ENCODE measurements at regions not wholly inside any gene's neighbourhood (a gene's known extent, or its start where the extent isn't known, plus 50 kb on each side); places are given as distances from the start of the nearest gene placed in this dataset.
"Not testable (repeated sequence)": the region's sequence is repeated elsewhere in the genome, so short reads cannot be mapped to it uniquely, and the experiment has no call there.

DNA sequence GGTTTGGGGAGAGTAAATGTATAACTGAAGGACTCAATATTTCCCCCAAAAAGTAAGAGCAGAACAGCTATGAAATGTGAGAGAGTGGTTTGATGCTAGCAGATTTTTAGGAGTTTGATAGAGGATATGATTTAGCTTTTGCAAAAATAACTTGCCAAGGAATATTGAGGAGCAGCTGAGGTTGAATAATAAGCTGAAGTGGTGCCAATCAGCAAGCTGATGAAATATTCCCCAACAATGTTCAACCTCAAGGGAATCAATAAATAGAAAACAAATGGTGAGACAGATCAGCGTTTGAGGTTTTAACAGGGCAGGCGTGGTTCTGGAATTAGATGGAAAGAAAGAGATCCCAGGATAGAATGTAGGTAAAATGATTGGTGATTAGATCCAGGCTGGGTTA is 413.4 kb upstream of the ADAMTS5 start:
- DNase-seq = no peak

DNA sequence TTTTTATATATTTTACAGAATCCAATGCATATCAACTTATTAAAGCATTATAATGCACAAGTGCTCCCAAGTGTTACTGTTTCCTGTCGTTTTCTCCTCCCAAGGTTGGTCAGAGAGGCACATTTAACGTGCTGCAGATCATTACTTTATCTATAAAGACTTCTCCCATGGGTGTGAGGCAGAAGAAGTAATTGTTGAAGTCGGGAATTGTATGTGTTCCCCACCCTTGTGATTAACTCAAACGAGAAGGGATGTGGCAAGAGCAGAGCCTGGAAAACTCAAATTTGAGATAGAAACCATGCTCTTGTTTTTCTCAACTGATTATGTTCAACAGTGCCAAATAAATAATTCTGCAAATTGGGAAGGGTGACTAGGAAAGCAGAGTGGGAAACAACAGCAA is 412.5 kb upstream of the ADAMTS5 start:
- DNase-seq = no peak

DNA sequence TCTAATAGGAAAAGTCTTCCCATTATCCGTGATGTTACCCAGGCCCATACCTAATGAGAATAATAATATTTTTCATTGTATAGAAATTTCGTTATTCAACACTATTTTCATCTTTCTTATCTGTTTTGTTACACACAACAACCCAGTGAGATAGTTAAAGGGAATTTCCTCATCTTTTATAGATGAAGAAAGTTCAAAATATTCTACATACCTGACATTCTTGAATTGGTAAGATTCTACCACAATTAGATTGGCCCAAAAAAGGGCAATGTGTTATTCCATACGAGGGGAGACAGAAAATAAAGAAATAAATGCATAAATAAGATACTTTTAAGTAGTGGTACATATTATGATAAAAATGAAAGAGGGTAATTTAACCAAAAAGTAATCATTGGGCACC is 405.5 kb upstream of the ADAMTS5 start:
- DNase-seq = no peak

DNA sequence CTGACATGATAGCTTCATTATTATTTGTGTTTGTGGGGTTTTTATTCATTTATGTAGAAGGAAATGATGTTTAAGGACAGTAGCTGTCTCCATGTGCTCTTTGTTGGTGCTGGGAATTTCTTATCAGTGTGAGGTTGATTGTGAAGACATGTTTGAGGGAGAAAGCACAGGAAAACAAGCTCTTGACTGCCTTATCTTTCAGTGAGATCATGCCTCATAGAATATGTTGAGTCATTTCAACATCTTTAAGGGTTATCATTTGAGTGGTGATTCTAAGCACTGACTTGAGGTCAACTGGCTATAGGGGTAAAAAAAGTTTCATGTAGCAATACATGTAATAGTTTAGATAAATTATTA is 405.1 kb upstream of the ADAMTS5 start:
- no peak for DNase-seq

DNA sequence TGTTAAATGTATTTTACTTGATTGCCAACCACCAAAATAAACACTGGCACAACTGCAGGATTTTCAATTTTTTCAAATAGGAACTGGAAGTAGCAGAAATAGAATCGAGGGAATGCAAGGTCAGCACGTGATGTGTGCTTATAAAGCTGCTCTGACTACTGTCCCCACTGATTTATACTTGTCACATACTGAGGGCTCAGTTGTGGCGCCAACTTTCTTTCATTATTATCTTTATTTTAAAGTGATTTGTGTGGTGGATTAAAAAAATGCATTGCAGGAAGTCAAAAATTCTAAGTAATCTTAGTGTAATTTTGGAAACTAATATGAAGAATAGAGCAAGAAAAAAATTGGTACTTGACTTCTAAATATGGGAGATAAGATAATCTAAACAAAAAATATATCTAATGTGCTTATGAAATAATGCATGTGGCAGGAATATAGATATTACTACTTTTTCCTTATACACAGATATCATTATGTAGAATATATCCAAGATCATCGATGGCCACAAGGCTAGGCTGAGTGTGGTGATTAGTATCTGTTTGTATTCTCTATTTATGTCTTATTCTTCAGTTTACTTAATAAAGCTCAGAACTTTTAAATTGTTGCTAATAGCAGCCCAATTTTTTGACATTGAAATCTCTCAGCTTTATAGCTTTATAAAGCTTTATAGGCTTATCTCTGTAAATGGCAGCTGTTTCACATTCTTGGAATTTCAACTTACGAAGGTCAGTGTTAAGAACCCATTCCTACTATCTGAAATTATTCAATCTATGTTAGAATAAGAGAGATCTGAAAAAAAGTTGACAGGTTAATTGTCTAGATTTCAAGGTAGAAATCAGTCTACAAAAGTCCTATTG is 404.5 kb upstream of the ADAMTS5 start:
- no peak for DNase-seq

DNA sequence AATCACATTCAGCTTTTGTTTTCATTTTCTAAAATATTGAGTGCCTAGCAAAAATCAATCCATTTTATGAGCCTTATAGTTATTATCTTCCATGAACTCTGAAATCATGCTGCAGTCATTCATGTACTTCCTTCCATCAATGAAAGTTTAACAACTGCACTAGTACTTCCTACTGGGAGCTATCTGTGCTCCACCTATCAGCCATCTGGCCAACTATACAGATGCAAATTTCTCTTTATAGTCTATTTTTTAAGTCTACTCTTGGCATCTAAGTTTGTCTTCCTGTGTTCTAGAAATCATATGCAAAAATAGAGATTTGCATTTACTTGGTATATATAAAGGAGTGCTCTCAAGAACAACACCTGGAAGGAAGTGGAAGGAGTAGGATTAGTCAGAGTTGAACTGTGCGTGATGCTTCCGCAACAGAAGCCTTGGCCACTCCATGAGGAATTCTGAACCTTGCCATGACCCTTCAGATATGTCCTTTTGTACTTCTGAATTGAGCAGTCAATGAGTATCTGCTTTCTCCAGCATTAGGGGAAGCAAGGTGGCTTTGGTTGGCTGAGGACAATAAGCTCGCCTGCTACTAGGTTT is 403.2 kb upstream of the ADAMTS5 start:
- DNase-seq = no peak

DNA sequence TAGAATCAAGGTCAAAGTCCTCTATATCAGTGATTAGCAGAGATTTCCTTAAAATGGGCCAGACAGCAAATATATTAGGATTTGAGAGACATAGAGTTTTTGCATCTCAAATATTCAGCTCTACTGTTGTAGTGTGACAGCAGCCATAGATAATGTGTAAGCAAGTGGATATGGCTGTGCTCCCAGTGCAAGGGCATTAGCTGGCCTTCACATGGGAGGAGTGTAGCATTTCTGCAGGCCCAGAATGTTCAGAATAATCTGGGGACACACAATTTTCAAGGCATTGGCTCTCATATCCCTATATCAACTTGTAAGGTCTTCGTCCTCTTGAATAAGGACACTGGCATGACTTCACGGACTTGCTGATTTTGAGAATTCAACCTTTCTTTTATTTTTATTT is 402.3 kb upstream of the ADAMTS5 start:
- DNase-seq = no peak

DNA sequence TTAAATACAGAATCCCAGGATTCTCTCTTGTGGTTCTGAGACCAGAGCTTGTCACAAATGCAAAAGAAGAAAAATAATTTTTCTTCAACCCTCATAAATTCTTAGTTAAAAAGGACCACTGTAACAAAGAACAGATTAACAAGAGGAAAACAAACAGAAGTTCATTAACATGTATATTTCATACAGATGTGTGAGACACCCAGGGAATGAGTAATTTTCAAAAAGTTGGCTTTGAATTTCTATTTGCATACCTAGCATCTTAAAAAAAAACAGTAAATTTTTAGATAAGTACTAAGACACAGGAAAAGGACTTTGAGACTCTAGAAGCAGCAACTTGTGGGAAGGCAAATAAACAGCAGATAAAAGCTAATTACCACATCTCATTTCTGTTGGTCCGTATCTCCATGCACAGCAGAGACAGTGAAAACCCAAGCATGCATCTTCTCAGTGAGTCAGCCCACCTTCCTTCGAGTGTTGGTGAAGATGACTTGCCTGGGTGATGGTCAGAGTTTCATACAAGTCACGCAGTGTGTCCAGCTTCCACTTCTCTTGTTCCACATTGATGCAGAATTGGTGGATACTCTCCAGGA is 399.9 kb upstream of the ADAMTS5 start:
- DNase-seq = no peak

DNA sequence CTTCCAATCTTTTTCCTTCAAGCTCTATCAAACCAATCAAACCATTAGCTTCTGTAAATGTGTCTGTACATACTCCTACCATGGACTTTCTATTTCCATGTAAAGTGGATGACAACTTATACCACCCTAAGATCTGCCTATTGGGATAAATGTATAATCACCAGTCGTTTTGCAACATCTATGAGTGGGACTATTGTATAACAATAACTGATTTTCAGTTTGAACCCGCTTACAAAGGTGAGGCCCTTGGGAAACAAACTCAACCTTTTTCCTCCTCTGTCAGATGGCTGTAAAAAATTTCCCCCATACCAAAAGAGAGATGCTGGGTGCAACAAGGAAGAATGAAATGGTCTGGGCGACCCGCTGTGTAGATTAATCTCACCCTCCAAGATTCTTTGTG is 399.1 kb upstream of the ADAMTS5 start:
- DNase-seq = no peak

DNA sequence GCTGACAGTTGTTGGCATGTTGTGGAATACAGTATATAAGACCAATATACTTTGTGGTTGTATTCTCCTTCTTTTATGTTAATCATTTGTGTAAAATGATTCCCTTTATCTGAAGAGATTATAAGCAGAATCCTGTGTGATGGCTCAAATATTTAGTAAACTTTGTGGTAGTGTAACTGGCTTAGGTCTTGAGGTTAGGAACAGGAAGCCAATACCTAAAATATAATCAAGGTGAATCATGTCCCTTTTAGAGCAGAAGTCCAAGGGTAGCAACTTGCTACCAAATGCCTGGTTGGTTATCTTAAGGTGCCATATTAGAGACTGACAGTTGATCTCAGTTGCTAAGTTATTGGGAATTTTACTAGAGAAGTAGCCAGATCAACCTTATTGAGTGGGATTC is 398.5 kb upstream of the ADAMTS5 start:
- no peak for DNase-seq

DNA sequence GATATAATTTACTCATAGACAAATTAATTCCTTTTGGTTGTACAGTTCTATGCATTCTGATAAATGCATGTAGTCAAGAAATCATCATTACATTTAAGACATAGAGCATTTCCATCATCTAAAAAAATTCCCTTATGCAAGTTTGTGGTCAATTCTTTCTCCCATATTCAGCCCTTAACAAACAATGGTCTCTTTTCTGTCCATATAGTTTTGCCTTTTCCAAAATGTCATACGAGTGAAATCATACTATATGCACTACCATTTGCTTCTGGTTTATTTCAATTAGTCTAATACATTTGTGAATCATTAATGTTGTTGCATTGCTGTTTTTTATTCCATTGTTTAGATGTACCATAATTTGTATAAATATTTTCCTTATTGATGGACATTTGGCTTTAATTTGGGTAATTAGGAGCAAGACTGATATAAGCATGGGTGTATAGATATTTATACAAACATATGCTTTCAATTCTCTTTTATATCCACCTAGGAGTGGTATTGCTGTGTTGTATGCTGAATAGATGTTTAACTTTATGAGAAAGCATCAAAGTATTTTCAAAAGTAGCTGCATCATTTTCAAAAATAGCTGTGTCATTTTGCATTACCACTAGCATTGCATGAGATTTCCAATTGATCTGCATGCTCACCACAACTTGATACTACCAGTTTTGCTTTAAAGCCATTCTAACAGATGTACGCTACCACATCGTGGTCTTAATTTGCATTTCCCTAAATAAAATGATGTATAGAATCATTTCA is 397.0 kb upstream of the ADAMTS5 start:
- DNase-seq = no peak

DNA sequence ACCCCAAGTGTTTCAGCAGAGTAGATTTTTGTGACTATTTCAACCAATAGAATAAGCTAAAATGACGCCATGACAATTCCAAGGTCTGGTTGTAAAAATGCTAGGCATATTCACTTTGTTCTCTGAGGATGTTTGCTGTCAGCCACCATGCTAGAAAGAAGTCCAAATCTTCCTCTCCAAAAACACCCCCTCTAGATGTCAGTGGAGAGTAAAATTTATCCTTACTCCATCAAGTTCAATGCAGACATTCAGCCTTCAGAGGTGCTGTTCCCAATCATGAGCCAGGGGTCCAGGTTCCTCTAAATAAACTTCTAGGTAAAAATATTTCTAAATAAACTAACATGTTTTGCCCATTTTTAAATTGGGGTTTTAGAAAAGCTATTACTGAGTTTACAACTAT is 395.4 kb upstream of the ADAMTS5 start:
- DNase-seq = no peak

DNA sequence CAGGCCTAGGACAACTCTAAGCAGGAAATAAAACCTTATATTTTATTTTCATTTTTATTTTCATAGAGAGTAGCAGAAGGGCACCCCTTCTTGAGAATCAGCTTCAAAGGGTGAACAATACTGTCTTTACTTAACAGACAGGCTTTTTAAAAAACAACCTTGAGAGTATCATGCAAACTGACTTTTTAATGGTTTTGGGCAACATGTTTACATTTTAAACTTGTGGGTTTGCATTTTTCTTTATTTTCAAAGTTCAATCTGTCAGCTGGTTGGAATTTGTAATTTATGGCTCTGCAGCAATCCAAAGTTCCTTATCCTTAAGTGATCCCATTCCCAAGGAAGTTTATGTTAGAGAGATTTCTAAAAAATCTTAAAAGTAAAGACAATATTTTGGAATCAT is 392.3 kb upstream of the ADAMTS5 start:
- DNase-seq = no peak

DNA sequence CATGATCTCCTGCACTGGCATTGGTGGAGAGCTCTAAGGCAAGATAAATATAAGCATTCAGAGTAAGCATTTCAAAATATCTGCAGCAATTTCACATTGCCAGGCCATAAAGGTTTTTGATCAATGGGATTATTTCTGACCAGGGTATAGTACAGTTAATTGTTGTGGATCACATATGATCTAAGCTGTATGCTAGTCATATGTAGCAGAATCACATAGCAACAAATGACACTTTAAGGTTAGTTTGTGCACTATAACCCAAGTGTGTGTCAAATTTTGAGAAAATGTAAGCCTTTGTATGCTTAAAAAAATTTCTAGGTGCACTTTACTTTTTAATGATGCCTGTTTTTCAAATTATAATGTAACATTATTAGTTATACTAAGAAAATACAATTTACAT is 386.0 kb upstream of the ADAMTS5 start:
- DNase-seq = no peak

DNA sequence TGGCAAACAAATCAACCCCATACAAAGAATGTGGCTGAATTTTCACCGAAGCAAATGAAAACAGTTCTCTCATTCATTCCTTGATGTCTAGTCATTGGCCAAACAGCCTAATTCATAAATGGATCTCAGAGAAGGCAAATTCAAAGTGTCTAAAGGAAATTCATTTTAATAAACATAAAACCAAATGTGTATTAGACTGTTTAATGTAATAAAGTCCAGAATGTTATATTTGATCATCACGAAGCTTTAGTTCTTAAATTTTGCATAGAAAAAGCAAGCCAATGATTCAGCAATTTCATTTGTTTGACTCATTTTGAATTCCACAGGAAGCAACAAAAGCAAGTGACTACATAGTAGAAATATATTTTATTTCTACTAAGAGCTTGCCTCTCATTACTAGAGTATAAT is 379.2 kb upstream of the ADAMTS5 start:
- no peak for DNase-seq

DNA sequence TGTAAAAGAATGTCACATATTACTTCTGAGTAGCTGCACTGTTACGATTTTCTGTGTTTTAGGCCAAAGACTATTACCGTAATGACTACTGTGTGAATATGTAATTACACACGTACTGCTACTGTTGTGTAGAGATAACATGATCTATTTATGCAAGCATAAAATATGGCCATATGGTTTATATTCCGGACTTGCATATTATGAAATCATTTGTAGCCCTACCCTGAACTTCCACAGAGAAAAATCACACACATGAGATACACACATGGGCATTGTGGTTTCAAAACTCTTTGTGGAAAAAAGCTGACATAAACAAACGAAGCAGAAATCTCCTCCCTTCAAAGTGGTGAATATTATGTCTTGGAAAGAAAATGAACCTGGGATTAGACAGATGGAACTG is 373.0 kb upstream of the ADAMTS5 start:
- DNase-seq = no peak

DNA sequence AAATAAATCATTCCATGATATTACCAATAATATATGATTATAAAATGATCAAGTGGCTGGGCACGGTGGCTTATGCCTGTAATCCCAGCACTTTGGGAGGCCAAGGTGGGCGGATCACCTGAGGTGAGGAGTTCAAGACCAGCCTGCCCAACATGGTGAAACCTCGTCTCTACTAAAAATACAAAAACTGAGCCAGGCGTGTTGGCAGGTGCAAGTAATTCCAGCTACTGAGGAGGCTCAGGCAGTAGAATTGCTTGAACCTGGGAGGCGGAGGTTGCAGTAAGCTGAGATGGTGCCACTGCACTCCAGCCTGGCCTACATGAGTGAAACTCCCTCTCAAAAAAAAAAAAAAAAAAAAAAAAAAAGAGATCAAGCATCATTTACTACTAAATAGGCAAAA is 371.1 kb upstream of the ADAMTS5 start:
- not testable (repeated sequence) for DNase-seq

DNA sequence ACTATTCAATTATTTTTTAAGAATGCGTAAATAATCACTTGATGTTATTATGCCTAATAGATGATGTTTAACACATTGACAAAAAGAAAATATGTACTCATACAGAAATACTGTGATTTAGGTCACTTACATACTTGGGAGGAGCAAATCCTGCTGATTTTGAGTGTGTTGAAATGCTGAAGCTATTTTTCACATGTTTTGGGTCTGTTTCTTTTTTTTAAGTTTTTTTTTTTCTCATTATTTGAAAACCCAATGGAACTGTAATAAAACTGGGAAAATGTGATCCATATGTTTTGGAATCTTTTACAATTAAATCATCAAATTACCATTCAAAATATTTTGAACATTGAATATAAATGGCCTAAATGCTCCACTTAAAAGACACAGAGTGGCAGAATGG is 366.2 kb upstream of the ADAMTS5 start:
- DNase-seq = no peak

DNA sequence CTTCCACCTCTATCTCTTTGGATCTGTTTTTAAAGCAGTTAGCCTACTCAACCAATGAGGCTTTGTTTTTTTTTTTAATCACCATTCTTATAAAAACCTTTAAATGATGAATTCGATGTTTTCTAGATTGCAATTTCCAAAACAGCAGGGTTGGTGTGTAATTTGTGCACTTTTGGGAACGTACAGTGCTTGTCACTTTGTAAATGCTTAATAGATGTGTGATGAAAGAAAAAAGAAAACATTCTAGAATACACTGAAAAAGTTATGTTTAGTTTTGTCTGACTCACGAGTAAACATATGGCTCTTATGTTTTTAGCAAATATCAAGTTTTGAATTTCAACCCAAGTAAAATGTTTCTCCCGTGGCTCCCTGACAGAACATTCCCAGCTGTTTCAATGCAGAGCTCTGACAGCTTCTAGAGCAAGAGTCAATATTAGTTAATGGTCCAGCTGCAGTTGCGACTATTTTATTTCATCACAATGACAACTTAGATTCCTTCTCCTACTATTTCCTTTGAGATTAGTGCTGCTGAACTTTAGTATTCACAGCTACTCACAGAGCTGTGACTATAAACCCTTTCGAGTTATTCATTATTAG is 362.5 kb upstream of the ADAMTS5 start:
- DNase-seq = no peak

DNA sequence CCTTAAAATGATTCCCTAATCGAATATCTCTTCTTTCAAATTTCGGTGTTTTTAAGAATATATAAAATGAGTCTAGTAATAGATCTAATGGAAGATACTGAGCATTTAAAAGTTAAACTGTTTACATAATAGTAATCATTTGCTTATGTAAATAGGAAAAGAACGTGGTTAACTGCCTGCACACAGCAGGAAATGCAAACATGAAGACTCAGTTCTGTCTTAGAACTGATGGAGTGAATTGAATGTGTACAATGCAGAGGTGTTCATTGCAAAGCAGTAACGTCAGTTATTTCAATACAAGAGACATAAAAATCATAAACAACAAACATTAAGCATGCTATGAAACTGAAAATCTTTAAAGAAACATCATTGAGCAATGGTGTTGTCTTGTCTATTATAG is 359.4 kb upstream of the ADAMTS5 start:
- no peak for DNase-seq

DNA sequence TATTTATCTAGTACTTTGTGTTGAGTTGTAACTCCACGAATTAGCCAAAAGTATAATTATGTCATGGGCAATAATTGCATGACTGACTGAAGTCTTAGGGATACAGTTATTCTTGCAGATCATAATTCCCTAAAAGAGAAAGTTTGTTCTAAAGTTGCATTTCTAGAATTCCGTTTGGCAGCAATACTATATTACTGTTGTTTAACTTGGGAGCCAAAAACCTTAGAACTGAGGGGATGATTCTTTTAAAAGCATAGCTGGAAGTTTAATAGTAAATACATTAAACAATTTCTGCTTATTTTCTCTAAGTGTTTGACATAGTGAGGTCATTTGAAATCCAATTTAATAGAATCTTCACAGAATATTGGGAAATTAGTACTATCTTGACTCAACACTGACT is 356.4 kb upstream of the ADAMTS5 start:
- no peak for DNase-seq

DNA sequence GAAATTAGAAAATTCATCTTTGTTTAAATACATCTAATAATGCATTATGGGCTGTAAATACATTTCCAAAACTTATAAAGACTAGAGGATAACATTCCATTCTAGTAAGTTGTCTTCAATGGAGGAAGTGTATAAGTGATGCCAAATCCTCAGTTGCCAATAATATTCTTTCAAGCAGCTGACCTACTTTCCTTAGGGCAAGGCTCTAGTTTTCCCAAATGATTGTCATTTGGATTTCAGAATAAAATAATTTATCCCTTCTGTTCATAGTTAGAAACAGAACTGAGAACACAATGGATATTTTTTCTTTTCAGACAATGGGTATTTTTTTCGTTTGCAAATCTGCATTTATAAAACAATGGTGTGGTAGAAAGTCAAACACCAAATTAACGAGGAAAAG is 354.9 kb upstream of the ADAMTS5 start:
- DNase-seq = no peak

DNA sequence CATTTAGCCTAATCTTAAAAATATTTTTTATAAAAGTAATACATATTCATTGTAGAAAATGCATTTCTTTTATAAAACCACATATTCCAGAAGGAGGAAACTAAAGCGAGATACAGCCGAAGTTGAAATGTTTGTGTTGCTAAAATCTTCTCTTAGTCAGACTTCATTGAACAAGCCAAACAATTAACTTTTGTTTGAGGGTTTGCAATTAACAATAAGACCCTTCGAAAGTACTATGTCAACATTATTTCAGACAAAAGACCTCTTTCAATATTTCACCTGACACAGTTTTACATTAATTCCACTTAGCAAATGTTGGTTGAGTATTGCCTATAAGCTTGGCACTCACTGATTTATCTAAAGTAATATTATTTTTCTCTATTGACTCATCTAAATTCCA is 354.0 kb upstream of the ADAMTS5 start:
- no peak for DNase-seq
